Type B pancreatic cell (in vitro differentiated cells): ENCODE measurements at regions not wholly inside any gene's neighbourhood (a gene's known extent, or its start where the extent isn't known, plus 50 kb on each side); places are given as distances from the start of the nearest gene placed in this dataset.

Experiments
- DNase-seq: peaks from one replicate; pipeline ENCODE4 v3.0.0; 2021; ENCODE audit warnings: mixed read lengths; ENCODE audit not compliant: unreplicated experiment; ENCODE audit errors: extremely low spot score
- H3K27ac Mint-ChIP-seq: 2 replicates; pipeline ENCODE4 v1.8.0; 2021; ENCODE audit warnings: mild to moderate bottlenecking, mixed read lengths
- H3K27me3 Mint-ChIP-seq: 2 replicates; pipeline ENCODE4 v1.8.0; 2021; ENCODE audit warnings: mixed read lengths
- H3K36me3 Mint-ChIP-seq: 2 replicates; pipeline ENCODE4 v1.8.0; 2021; ENCODE audit warnings: mixed read lengths
- H3K4me1 Mint-ChIP-seq: one replicate; pipeline ENCODE4 v1.8.0; 2021; ENCODE audit warnings: mixed read lengths; ENCODE audit not compliant: unreplicated experiment
- H3K4me3 Mint-ChIP-seq: 2 replicates; pipeline ENCODE4 v1.8.0; 2021; ENCODE audit warnings: mild to moderate bottlenecking, mixed read lengths
- H3K9me3 Mint-ChIP-seq: 2 replicates; pipeline ENCODE4 v1.8.0; 2021; ENCODE audit warnings: mixed read lengths
- CTCF ChIP-seq: fragments of 200-600 bp; sonication (generic); conservative IDR thresholded peaks from 2 replicates; pipeline ENCODE4 v1.5.0; 2021; ENCODE audit warnings: antibody characterized with exemption, mild to moderate bottlenecking

DNA sequence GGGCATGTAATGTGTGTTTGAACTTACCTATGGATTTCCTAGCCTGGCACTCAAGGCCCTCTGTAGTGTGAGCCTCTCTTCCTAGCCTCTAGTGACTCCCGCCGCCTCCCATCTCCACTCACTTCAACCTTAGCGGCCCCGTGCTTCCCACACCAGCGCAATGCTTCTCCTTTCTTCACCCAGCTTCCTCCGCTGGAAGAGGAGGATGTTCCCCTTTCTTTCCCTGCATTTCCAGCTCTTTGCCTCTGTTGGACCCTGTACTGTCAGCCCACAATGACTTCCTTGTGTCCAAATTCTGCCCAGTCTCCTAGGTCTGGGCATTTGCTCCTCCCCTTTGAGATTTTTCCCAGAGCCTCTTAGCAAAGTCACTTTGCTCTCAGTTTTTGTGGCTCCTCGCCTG, 138.1 kb upstream of the IRF2BP2 start:
- Mint-ChIP-seq H3K4me3 (no peak overlapping the region), H3K27me3 (no peaks in the 10 kb centered on the region), H3K9me3 (no peaks in the 10 kb centered on the region), H3K4me1 (peaks cover 58% of the 10 kb centered on the region), H3K27ac (no peak overlapping the region), H3K36me3 (no peaks in the 10 kb centered on the region)
- TF ChIP-seq CTCF = no peak
- DNase-seq = no peak

- Mint-ChIP-seq H3K4me3 (no peak overlapping the region), H3K36me3 (no peaks in the 10 kb centered on the region), H3K27ac (peak overlapping the region; percentile 62), H3K9me3 (no peaks in the 10 kb centered on the region), H3K27me3 (no peaks in the 10 kb centered on the region), H3K4me1 (peaks cover 58% of the 10 kb centered on the region)
- DNase-seq = no peak
- no peak for TF ChIP-seq CTCF
Observed at GRCh38 chr1:234746798-234747196, 136.8 kb upstream of the IRF2BP2 start.

GRCh38 chr1:234745844-234746797, 136.1 kb upstream of the IRF2BP2 start:
- Mint-ChIP-seq H3K9me3 (no peaks in the 10 kb centered on the region), H3K36me3 (no peaks in the 10 kb centered on the region), H3K4me1 (peaks cover 58% of the 10 kb centered on the region), H3K4me3 (peak overlapping the region; percentile 68), H3K27me3 (no peaks in the 10 kb centered on the region), H3K27ac (peak overlapping the region; percentile 62)
- TF ChIP-seq CTCF = no peak
- no peak for DNase-seq

- H3K4me3 Mint-ChIP-seq = no peak overlapping the region
- no peaks in the 10 kb centered on the region for H3K36me3 Mint-ChIP-seq
- TF ChIP-seq CTCF = no peak
- no peak for DNase-seq
- H3K27me3 Mint-ChIP-seq = no peaks in the 10 kb centered on the region
- peak overlapping the region; percentile 62 for H3K27ac Mint-ChIP-seq
- H3K9me3 Mint-ChIP-seq = no peaks in the 10 kb centered on the region
- H3K4me1 Mint-ChIP-seq = peaks cover 53% of the 10 kb centered on the region
Observed at GRCh38 chr1:234745276-234745675, 135.3 kb upstream of the IRF2BP2 start.

GRCh38 chr1:234743791-234744611, 134.0 kb upstream of the IRF2BP2 start:
- no peaks in the 10 kb centered on the region for H3K9me3 Mint-ChIP-seq
- H3K4me3 Mint-ChIP-seq = peak overlapping the region; percentile 29
- peak overlapping the region; percentile 67 for H3K27ac Mint-ChIP-seq
- TF ChIP-seq CTCF = no peak
- H3K36me3 Mint-ChIP-seq = no peaks in the 10 kb centered on the region
- peaks cover 50% of the 10 kb centered on the region for H3K4me1 Mint-ChIP-seq
- no peaks in the 10 kb centered on the region for H3K27me3 Mint-ChIP-seq
- no peak for DNase-seq
